H1 (cell line): ENCODE measurements at regions not wholly inside any gene's neighbourhood (a gene's known extent, or its start where the extent isn't known, plus 50 kb on each side); places are given as distances from the start of the nearest gene placed in this dataset.

Experiments
- CTCF ChIA-PET: fragments of 300-600 bp; sonication (Branson Sonifier 250); formaldehyde crosslinking; loops from one replicate; lab custom pipeline; 2021; ENCODE audit not compliant: partially characterized antibody; lab: Charles Lee
- POLR2A ChIA-PET: fragments of 300-600 bp; sonication (Branson Sonifier 250); formaldehyde crosslinking; loops from one replicate; lab custom pipeline; 2021; ENCODE audit warnings: inconsistent platforms; ENCODE audit not compliant: partially characterized antibody; lab: Charles Lee
- DNase-seq, 2 experiments: peaks; one replicate each; pipeline versions ENCODE4 v3.0.0 to v3.0.0-alpha.2; 2010 to 2022; ENCODE audit warnings: low spot score in 2 of 2, low read depth in 1 of 2, mixed read lengths in 1 of 2
- FAIRE-seq: peaks from 2 replicates; lab custom pipeline; 2011; peaks lifted over from hg19 to GRCh38; lab: Jason Lieb, UNC
- H2AFZ ChIP-seq: 2 replicates; pipeline ENCODE4 v1.8.1; 2012; ENCODE audit warnings: low read length, inconsistent platforms
- H2AK5ac ChIP-seq: 2 replicates; pipeline ENCODE4 v1.6.1; 2013; ENCODE audit warnings: low read depth, low read length
- H2BK120ac ChIP-seq: replicated peaks from 2 replicates; pipeline ENCODE3; 2013; ENCODE audit warnings: low read depth, low read length, inconsistent platforms
- H2BK12ac ChIP-seq: 2 replicates; pipeline ENCODE4 v1.6.1; 2013; ENCODE audit warnings: low read depth, low read length
- H2BK15ac ChIP-seq: 2 replicates; pipeline ENCODE4 v1.6.1; 2013; ENCODE audit warnings: low read length
- H2BK20ac ChIP-seq: 2 replicates; pipeline ENCODE4 v1.6.1; 2013; ENCODE audit warnings: low read length
- H2BK5ac ChIP-seq: 2 replicates; pipeline ENCODE4 v1.6.1; 2013; ENCODE audit warnings: low read depth, low read length
- H3K14ac ChIP-seq: 2 replicates; pipeline ENCODE4 v1.6.1; 2013; ENCODE audit warnings: inconsistent platforms; ENCODE audit not compliant: insufficient read length
- H3K18ac ChIP-seq: 2 replicates; pipeline ENCODE4 v1.6.1; 2013; ENCODE audit warnings: low read length; ENCODE audit errors: extremely low read depth
- H3K23ac ChIP-seq: 2 replicates; pipeline ENCODE4 v1.6.1; 2013; ENCODE audit warnings: inconsistent platforms; ENCODE audit not compliant: insufficient read length
- H3K23me2 ChIP-seq: 2 replicates; pipeline ENCODE4 v1.6.1; 2013; ENCODE audit warnings: low read depth, low read length
- H3K27ac ChIP-seq: 2 replicates; pipeline ENCODE4 v1.6.1; 2011; ENCODE audit warnings: low read depth, low read length, inconsistent platforms
- H3K27me3 ChIP-seq, 4 experiments: replicated peaks in 1 of 4; 1 replicate in 1 of 4; 2 replicates in 3 of 4; pipeline versions ENCODE4 v1.6.1 to v1.8.1; 2011 to 2013; ENCODE audit warnings: low read length in 3 of 4, mild to moderate bottlenecking in 3 of 4, inconsistent platforms in 2 of 4, mixed read lengths in 2 of 4, moderate library complexity in 1 of 4; ENCODE audit not compliant: control insufficient read depth in 3 of 4, insufficient read depth in 3 of 4; ENCODE audit errors: extremely low read depth in 1 of 4
- H3K36me3 ChIP-seq, 4 experiments: 2 replicates each; pipeline versions ENCODE4 v1.6.1 to v1.8.1; 2011 to 2013; ENCODE audit warnings: mild to moderate bottlenecking in 4 of 4, low read length in 3 of 4, moderate library complexity in 2 of 4, control low read depth in 1 of 4, inconsistent platforms in 1 of 4; ENCODE audit not compliant: insufficient read depth in 4 of 4, control insufficient read depth in 2 of 4
- H3K4ac ChIP-seq: replicated peaks from 2 replicates; pipeline ENCODE3; 2013; ENCODE audit warnings: low read length, low read depth, mixed read lengths, inconsistent platforms; ENCODE audit not compliant: insufficient read length
- H3K4me1 ChIP-seq, 4 experiments: replicated peaks in 1 of 4; 1 replicate in 1 of 4; 2 replicates in 3 of 4; pipeline versions ENCODE4 v1.6.1 to v1.8.1; 2011 to 2013; ENCODE audit warnings: low read length in 3 of 4, inconsistent platforms in 2 of 4, mixed read lengths in 1 of 4; ENCODE audit not compliant: insufficient read depth in 4 of 4, control insufficient read depth in 3 of 4
- H3K4me2 ChIP-seq, 2 experiments: 2 replicates each; pipeline versions ENCODE4 v1.6.1 to v1.8.1; 2011 to 2013; ENCODE audit warnings: low read depth in 2 of 2, low read length in 2 of 2, control low read depth in 1 of 2, inconsistent platforms in 1 of 2, mild to moderate bottlenecking in 1 of 2; ENCODE audit not compliant: insufficient read depth in 1 of 2
- H3K4me3 ChIP-seq, 4 experiments: fragments of 200-600, 300-600 bp in 1 of 4; sonication (generic), shearing (Covaris generic), sonication (Bioruptor Twin) in 1 of 4; 2 replicates each; pipeline versions ENCODE4 v1.5.1 to v1.8.1; 2011 to 2016; ENCODE audit warnings: low read length in 4 of 4, low read depth in 3 of 4, control low read depth in 2 of 4, inconsistent platforms in 2 of 4, mild to moderate bottlenecking in 2 of 4, mixed read lengths in 1 of 4, moderate library complexity in 1 of 4; ENCODE audit not compliant: insufficient read depth in 2 of 4; ENCODE audit errors: extremely low read depth in 1 of 4
- H3K56ac ChIP-seq: replicated peaks from 2 replicates; pipeline ENCODE3; 2013; ENCODE audit warnings: low read depth, mild to moderate bottlenecking, mixed read lengths, low read length, inconsistent platforms; ENCODE audit not compliant: insufficient read length
- H3K79me1 ChIP-seq: 2 replicates; pipeline ENCODE4 v1.6.1; 2013; ENCODE audit warnings: low read depth, low read length, control low read depth
- H3K79me2 ChIP-seq, 2 experiments: 2 replicates each; pipeline versions ENCODE4 v1.6.1 to v1.8.1; 2012 to 2013; ENCODE audit warnings: low read length in 2 of 2, mild to moderate bottlenecking in 2 of 2, inconsistent platforms in 1 of 2; ENCODE audit not compliant: insufficient read depth in 2 of 2, control insufficient read depth in 1 of 2
- H3K9ac ChIP-seq, 4 experiments: replicated peaks in 1 of 4; 1 replicate in 1 of 4; 2 replicates in 3 of 4; pipeline versions ENCODE4 v1.6.1 to v1.8.1; 2011 to 2013; ENCODE audit warnings: low read depth in 3 of 4, low read length in 3 of 4, control low read depth in 2 of 4, mild to moderate bottlenecking in 2 of 4, moderate library complexity in 2 of 4, inconsistent platforms in 1 of 4; ENCODE audit errors: extremely low read depth in 1 of 4
- H3K9me3 ChIP-seq, 2 experiments: 2 replicates each; pipeline versions ENCODE4 v1.6.1 to v1.8.1; 2012 to 2013; ENCODE audit warnings: mild to moderate bottlenecking in 2 of 2, moderate library complexity in 2 of 2, control low read depth in 1 of 2, inconsistent platforms in 1 of 2, low read depth in 1 of 2, low read length in 1 of 2, mixed read lengths in 1 of 2; ENCODE audit not compliant: insufficient read depth in 2 of 2
- H4K20me1 ChIP-seq, 2 experiments: replicated peaks in 1 of 2; 2 replicates each; pipeline versions ENCODE3 to v1.8.1; 2011 to 2013; ENCODE audit warnings: inconsistent platforms in 2 of 2, low read length in 2 of 2, mild to moderate bottlenecking in 1 of 2; ENCODE audit not compliant: insufficient read depth in 2 of 2, control insufficient read depth in 1 of 2
- H4K5ac ChIP-seq: 2 replicates; pipeline ENCODE4 v1.6.1; 2013; ENCODE audit warnings: low read length, low read depth, mixed read lengths, inconsistent platforms; ENCODE audit not compliant: insufficient read length
- H4K8ac ChIP-seq: 2 replicates; pipeline ENCODE4 v1.8.0; 2013; ENCODE audit warnings: mild to moderate bottlenecking, moderate library complexity, low read length, inconsistent platforms; ENCODE audit not compliant: insufficient read depth; ENCODE audit errors: extremely low read depth
- H4K91ac ChIP-seq: replicated peaks from 2 replicates; pipeline ENCODE3; 2013; ENCODE audit warnings: low read length, mixed read lengths, inconsistent platforms; ENCODE audit not compliant: insufficient read length
- ASH2L ChIP-seq: fragments of 200-600, 300-600 bp; sonication (generic); IDR thresholded peaks from one replicate; pipeline ENCODE4 v1.7.1; 2017; ENCODE audit warnings: low read length
- CBX8 ChIP-seq: fragments of 300-800, 300-1000 bp; sonication (generic); IDR thresholded peaks from 2 replicates; pipeline ENCODE4 v1.7.1; 2016; ENCODE audit warnings: low read depth, low read length, borderline replicate concordance
- CEBPB ChIP-seq: IDR thresholded peaks from 2 replicates; pipeline ENCODE4 v1.6.1; 2012; ENCODE audit warnings: low read depth, low read length
- CREB1 ChIP-seq: IDR thresholded peaks from 2 replicates; pipeline ENCODE4 v1.6.1; 2012; ENCODE audit warnings: inconsistent platforms
- EZH2 ChIP-seq: fragments of 200-600 bp; sonication (generic); IDR thresholded peaks from 2 replicates; pipeline ENCODE4 v1.7.1; 2012; ENCODE audit warnings: low read depth, mild to moderate bottlenecking, moderate library complexity, low read length, inconsistent platforms; ENCODE audit not compliant: severe bottlenecking
- NRF1 ChIP-seq: IDR thresholded peaks from 2 replicates; pipeline ENCODE4 v1.6.1; 2011; ENCODE audit warnings: mild to moderate bottlenecking, low read depth, low read length, improper control_type of control experiment
- POLR2AphosphoS5 ChIP-seq: IDR thresholded peaks from 2 replicates; pipeline ENCODE4 v1.6.1; 2011; ENCODE audit warnings: low read depth, low read length
- RBBP5 ChIP-seq: IDR thresholded peaks from 2 replicates; pipeline ENCODE4 v1.7.1; 2012; ENCODE audit warnings: low read depth, mild to moderate bottlenecking, inconsistent platforms, low read length, moderate library complexity, borderline replicate concordance
- SP4 ChIP-seq: IDR thresholded peaks from 2 replicates; pipeline ENCODE4 v1.6.1; 2012; ENCODE audit warnings: low read length, inconsistent platforms
- SRF ChIP-seq: IDR thresholded peaks from 2 replicates; pipeline ENCODE4 v1.6.1; 2011; ENCODE audit warnings: mild to moderate bottlenecking, low read depth, low read length, moderate library complexity
- TCF12 ChIP-seq: IDR thresholded peaks from 2 replicates; pipeline ENCODE4 v1.6.1; 2011; ENCODE audit warnings: low read depth, mild to moderate bottlenecking, low read length
- TEAD4 ChIP-seq: IDR thresholded peaks from 2 replicates; pipeline ENCODE4 v1.6.1; 2012; ENCODE audit warnings: low read depth, low read length, inconsistent platforms, mixed read lengths
- ZNF274 ChIP-seq: IDR thresholded peaks from 2 replicates; pipeline ENCODE4 v1.7.0; 2012; ENCODE audit warnings: low read length, borderline replicate concordance; ENCODE audit errors: extremely low read depth
- WGBS, 2 experiments: shearing (Covaris generic) in 1 of 2; methylation state at CpG; one replicate each; pipeline versions ENCODE4 v1.1.6 to v1.1.7; 2013 to 2015; ENCODE audit warnings: low lambda C conversion rate in 2 of 2, mixed read lengths in 2 of 2, inconsistent platforms in 1 of 2, low coverage in 1 of 2, missing lambda C conversion rate in 1 of 2; ENCODE audit not compliant: insufficient replicate concordance in 2 of 2, insufficient coverage in 1 of 2, insufficient read length in 1 of 2; ENCODE audit errors: extremely low coverage in 1 of 2, missing lambda C conversion rate in 1 of 2; 5-methylcytosine and 5-hydroxymethylcytosine counted together

GRCh38 chrY:15650056-15650455, 1125.7 kb downstream of the NLGN4Y start:
- H3K4me3 ChIP-seq, result no peak overlapping the region
- no peak overlapping the region for H3K56ac ChIP-seq
- FAIRE-seq, result no peak
- H4K5ac ChIP-seq, result no peak overlapping the region
- no peaks in the 10 kb centered on the region for H3K27me3 ChIP-seq
- H3K4me2 ChIP-seq, result no peak overlapping the region
- no peak overlapping the region for H2AK5ac ChIP-seq
- no peak overlapping the region for H3K9ac ChIP-seq
- TF ChIP-seq TCF12, result no peak
- no peak for TF ChIP-seq EZH2
- TF ChIP-seq NRF1, result no peak
- TF ChIP-seq SP4, result no peak
- no peak for TF ChIP-seq CBX8
- no peak for TF ChIP-seq ASH2L
- TF ChIP-seq CREB1, result no peak
- no peak for TF ChIP-seq CEBPB
- no peak for TF ChIP-seq SRF
- no peak for TF ChIP-seq ZNF274
- no peak for TF ChIP-seq RBBP5
- no peak for TF ChIP-seq POLR2AphosphoS5
- TF ChIP-seq TEAD4, result no peak
- TF ChIP-seq, all 59 proteins: peak for 0
- CTCF ChIA-PET, result no interaction called here
- Histone ChIP-seq H3K36me3 (no peaks in the 10 kb centered on the region), H2BK15ac (no peak overlapping the region), H3K27ac (no peak overlapping the region), H3K9me3 (no peaks in the 10 kb centered on the region), H2AFZ (no peak overlapping the region), H4K20me1 (no peaks in the 10 kb centered on the region), H3K4me1 (no peaks in the 10 kb centered on the region), H3K23ac (no peak overlapping the region), H3K18ac (no peak overlapping the region), H2BK20ac (no peak overlapping the region), H2BK5ac (no peak overlapping the region), H3K79me1 (no peaks in the 10 kb centered on the region), H2BK120ac (no peak overlapping the region), H4K8ac (no peak overlapping the region), H3K14ac (no peak overlapping the region), H2BK12ac (no peak overlapping the region), H4K91ac (no peak overlapping the region), H3K4ac (no peak overlapping the region), H3K23me2 (no peaks in the 10 kb centered on the region), H3K79me2 (no peaks in the 10 kb centered on the region)
- POLR2A ChIA-PET, result no interaction called here
- no peak for DNase-seq
- 93% methylated on average over 2 of the region's 2 CpGs; no CpG with 5 or more reads in 1 of the 2 experiments for WGBS, 2 experiments
